Neural cell (in vitro differentiated cells): ENCODE measurements at regions not wholly inside any gene's neighbourhood (a gene's known extent, or its start where the extent isn't known, plus 50 kb on each side); places are given as distances from the start of the nearest gene placed in this dataset.

Source experiments
- H2AFZ ChIP-seq: fragments of 200-600, 300-800 bp; sonication (generic), shearing (Covaris generic); 2 replicates; pipeline ENCODE4 v1.6.0; 2014; ENCODE audit warnings: low read depth, mild to moderate bottlenecking, antibody characterized with exemption, low read length, moderate library complexity
- H3F3A ChIP-seq: fragments of 200-600 bp; shearing (Covaris generic); 2 replicates; pipeline ENCODE4 v1.6.1; 2016; ENCODE audit warnings: mild to moderate bottlenecking, moderate library complexity, mixed read lengths, antibody characterized with exemption, low read length; ENCODE audit not compliant: insufficient read depth, poor library complexity, severe bottlenecking
- H3K27ac ChIP-seq: fragments of 200-600, 300-800 bp; sonication (generic), shearing (Covaris generic); 2 replicates; pipeline ENCODE4 v1.5.1; 2014; ENCODE audit warnings: mild to moderate bottlenecking, low read length, moderate library complexity
- H3K27me3 ChIP-seq: fragments of 300-800, 200-600 bp; sonication (generic), shearing (Covaris generic); 2 replicates; pipeline ENCODE4 v1.6.0; 2014; ENCODE audit warnings: mild to moderate bottlenecking, low read depth, low read length, moderate library complexity; ENCODE audit not compliant: insufficient read depth
- H3K36me3 ChIP-seq: fragments of 300-800, 200-600 bp; sonication (generic), shearing (Covaris generic); 2 replicates; pipeline ENCODE4 v1.5.1; 2014; ENCODE audit warnings: mild to moderate bottlenecking, antibody characterized with exemption, low read length, moderate library complexity; ENCODE audit not compliant: insufficient read depth
- H3K4me2 ChIP-seq: fragments of 300-800, 200-600 bp; sonication (generic), shearing (Covaris generic); 2 replicates; pipeline ENCODE4 v1.6.0; 2014; ENCODE audit warnings: mild to moderate bottlenecking, low read length
- H3K4me3 ChIP-seq: fragments of 300-800, 200-600 bp; sonication (generic), shearing (Covaris generic); 2 replicates; pipeline ENCODE4 v1.5.1; 2014; ENCODE audit warnings: mild to moderate bottlenecking, low read length, moderate library complexity
- H3K79me2 ChIP-seq: fragments of 200-600 bp; shearing (Covaris generic); replicated peaks from 2 replicates; pipeline ENCODE4 v1.6.0; 2014; ENCODE audit warnings: mild to moderate bottlenecking, low read length, moderate library complexity; ENCODE audit not compliant: insufficient read depth
- H3K9ac ChIP-seq: fragments of 300-800, 200-600 bp; sonication (generic), shearing (Covaris generic); 2 replicates; pipeline ENCODE4 v1.6.1; 2016; ENCODE audit warnings: mild to moderate bottlenecking, low read length, mixed read lengths
- H3K9me2 ChIP-seq: fragments of 200-600 bp; shearing (Covaris generic); 2 replicates; pipeline ENCODE4 v1.6.1; 2016; ENCODE audit warnings: mild to moderate bottlenecking, low read length, mixed read lengths; ENCODE audit not compliant: insufficient read depth
- H3K9me3 ChIP-seq: fragments of 200-600, 300-800 bp; sonication (generic), shearing (Covaris generic); 2 replicates; pipeline ENCODE4 v1.6.1; 2016; ENCODE audit warnings: mild to moderate bottlenecking, mixed run types, low read length, moderate library complexity, mixed read lengths
- H4K20me1 ChIP-seq: fragments of 200-600 bp; shearing (Covaris generic); 2 replicates; pipeline ENCODE4 v1.6.1; 2016; ENCODE audit warnings: mild to moderate bottlenecking, mixed run types; ENCODE audit not compliant: insufficient read depth
- EP300 ChIP-seq: fragments of 450-650 bp; conservative IDR thresholded peaks from 2 replicates; pipeline ENCODE4 v1.6.1; 2014; ENCODE audit warnings: antibody characterized with exemption, mild to moderate bottlenecking, moderate library complexity; ENCODE audit not compliant: poor library complexity, severe bottlenecking
- EZH2 ChIP-seq: fragments of 200-600, 300-800 bp; shearing (Covaris generic), sonication (generic); IDR thresholded peaks from 2 replicates; pipeline ENCODE4 v1.6.1; 2014; ENCODE audit warnings: antibody characterized with exemption, low read length, borderline replicate concordance, mild to moderate bottlenecking; ENCODE audit not compliant: insufficient read depth, poor library complexity, severe bottlenecking
- MXI1 ChIP-seq: fragments of 450-650 bp; conservative IDR thresholded peaks from 2 replicates; pipeline ENCODE4 v1.6.1; 2014; ENCODE audit warnings: antibody characterized with exemption, mild to moderate bottlenecking; ENCODE audit not compliant: poor library complexity, severe bottlenecking
- POLR2AphosphoS5 ChIP-seq: IDR thresholded peaks from 2 replicates; pipeline ENCODE4 v1.6.1; 2012
- RAD21 ChIP-seq: fragments of 450-650 bp; conservative IDR thresholded peaks from 2 replicates; pipeline ENCODE4 v1.6.1; 2014; ENCODE audit warnings: antibody characterized with exemption, mild to moderate bottlenecking, moderate library complexity
- SMC3 ChIP-seq: fragments of 450-650 bp; conservative IDR thresholded peaks from 2 replicates; pipeline ENCODE4 v1.6.1; 2014; ENCODE audit warnings: antibody characterized with exemption, mild to moderate bottlenecking, moderate library complexity; ENCODE audit not compliant: poor library complexity
- TAF1 ChIP-seq: IDR thresholded peaks from 2 replicates; pipeline ENCODE4 v1.6.1; 2012; ENCODE audit warnings: low read depth
- TF ChIP-seq, protein P1 (sequence below): IDR thresholded peaks from 2 replicates; pipeline ENCODE4 v1.6.1; 2012; ENCODE audit warnings: borderline replicate concordance
- TF ChIP-seq, protein P2 (sequence below): fragments of 450-650 bp; IDR thresholded peaks from 2 replicates; pipeline ENCODE4 v1.5.1; 2014; ENCODE audit warnings: antibody characterized with exemption, mild to moderate bottlenecking, moderate library complexity; ENCODE audit not compliant: poor library complexity, severe bottlenecking

DNA sequence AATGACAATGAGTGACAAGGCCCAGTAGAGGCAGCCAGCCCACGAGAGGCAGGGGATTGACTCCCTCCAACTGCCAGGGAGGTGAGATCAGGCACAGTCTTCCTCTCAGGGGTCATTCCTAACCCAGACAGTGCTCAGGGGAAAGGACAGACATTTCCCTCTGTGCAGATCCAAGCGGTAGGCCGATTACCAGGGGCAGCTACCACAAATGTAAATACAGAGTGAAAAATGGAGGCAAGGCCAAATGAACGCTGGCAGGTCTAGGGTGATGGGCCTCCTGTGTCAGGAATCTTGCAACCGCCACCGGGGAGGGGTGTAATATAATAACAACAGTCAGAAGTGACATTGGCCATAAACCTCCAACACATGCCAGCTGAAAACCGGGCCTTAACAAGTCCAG is 881.4 kb downstream of the UQCRFS1 start:
- no peak overlapping the region for H2AFZ ChIP-seq
- H3K4me2 ChIP-seq = no peak overlapping the region
- H3K79me2 ChIP-seq = no peaks in the 10 kb centered on the region
- no peaks in the 10 kb centered on the region for H3K36me3 ChIP-seq
- no peak for TF ChIP-seq MXI1
- H3K27ac ChIP-seq = no peak overlapping the region
- no peaks in the 10 kb centered on the region for H3K9me3 ChIP-seq
- no peak overlapping the region for H3K4me3 ChIP-seq
- H3K9me2 ChIP-seq = no peaks in the 10 kb centered on the region
- H3K27me3 ChIP-seq = no peaks in the 10 kb centered on the region
- no peaks in the 10 kb centered on the region for H3F3A ChIP-seq
- H3K9ac ChIP-seq = no peak overlapping the region
- H4K20me1 ChIP-seq = no peaks in the 10 kb centered on the region

DNA sequence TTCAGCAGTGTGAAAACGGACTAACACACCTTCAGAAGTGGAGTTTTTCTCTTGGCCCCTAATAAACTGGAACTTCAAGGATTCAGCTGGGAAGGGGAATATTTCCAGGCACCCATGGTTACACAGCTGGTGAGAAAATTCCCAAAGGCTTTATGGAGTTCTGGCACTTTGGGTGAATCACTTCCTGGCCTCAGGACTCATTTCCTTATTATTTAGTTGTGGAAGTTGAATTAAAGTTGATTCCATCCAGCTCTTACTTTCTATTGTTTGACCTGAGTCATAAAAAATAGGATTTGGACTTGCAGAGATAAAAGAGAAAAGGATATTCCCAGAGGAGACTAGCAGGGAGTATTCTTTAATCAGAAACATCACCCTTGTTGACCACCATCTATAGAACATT is 882.1 kb downstream of the UQCRFS1 start:
- no peak overlapping the region for H3K4me3 ChIP-seq
- H3F3A ChIP-seq = no peaks in the 10 kb centered on the region
- H3K9me2 ChIP-seq = no peaks in the 10 kb centered on the region
- TF ChIP-seq SMC3 (no peak), EZH2 (no peak), TAF1 (no peak), EP300 (no peak), POLR2AphosphoS5 (no peak), RAD21 (no peak), MXI1 (no peak)
- TF ChIP-seq, protein P1, sequence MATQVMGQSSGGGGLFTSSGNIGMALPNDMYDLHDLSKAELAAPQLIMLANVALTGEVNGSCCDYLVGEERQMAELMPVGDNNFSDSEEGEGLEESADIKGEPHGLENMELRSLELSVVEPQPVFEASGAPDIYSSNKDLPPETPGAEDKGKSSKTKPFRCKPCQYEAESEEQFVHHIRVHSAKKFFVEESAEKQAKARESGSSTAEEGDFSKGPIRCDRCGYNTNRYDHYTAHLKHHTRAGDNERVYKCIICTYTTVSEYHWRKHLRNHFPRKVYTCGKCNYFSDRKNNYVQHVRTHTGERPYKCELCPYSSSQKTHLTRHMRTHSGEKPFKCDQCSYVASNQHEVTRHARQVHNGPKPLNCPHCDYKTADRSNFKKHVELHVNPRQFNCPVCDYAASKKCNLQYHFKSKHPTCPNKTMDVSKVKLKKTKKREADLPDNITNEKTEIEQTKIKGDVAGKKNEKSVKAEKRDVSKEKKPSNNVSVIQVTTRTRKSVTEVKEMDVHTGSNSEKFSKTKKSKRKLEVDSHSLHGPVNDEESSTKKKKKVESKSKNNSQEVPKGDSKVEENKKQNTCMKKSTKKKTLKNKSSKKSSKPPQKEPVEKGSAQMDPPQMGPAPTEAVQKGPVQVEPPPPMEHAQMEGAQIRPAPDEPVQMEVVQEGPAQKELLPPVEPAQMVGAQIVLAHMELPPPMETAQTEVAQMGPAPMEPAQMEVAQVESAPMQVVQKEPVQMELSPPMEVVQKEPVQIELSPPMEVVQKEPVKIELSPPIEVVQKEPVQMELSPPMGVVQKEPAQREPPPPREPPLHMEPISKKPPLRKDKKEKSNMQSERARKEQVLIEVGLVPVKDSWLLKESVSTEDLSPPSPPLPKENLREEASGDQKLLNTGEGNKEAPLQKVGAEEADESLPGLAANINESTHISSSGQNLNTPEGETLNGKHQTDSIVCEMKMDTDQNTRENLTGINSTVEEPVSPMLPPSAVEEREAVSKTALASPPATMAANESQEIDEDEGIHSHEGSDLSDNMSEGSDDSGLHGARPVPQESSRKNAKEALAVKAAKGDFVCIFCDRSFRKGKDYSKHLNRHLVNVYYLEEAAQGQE = no peak
- TF ChIP-seq, protein P2, sequence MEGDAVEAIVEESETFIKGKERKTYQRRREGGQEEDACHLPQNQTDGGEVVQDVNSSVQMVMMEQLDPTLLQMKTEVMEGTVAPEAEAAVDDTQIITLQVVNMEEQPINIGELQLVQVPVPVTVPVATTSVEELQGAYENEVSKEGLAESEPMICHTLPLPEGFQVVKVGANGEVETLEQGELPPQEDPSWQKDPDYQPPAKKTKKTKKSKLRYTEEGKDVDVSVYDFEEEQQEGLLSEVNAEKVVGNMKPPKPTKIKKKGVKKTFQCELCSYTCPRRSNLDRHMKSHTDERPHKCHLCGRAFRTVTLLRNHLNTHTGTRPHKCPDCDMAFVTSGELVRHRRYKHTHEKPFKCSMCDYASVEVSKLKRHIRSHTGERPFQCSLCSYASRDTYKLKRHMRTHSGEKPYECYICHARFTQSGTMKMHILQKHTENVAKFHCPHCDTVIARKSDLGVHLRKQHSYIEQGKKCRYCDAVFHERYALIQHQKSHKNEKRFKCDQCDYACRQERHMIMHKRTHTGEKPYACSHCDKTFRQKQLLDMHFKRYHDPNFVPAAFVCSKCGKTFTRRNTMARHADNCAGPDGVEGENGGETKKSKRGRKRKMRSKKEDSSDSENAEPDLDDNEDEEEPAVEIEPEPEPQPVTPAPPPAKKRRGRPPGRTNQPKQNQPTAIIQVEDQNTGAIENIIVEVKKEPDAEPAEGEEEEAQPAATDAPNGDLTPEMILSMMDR = no peak
- no peaks in the 10 kb centered on the region for H3K79me2 ChIP-seq
- no peaks in the 10 kb centered on the region for H3K27me3 ChIP-seq
- H2AFZ ChIP-seq = no peak overlapping the region
- no peaks in the 10 kb centered on the region for H3K36me3 ChIP-seq
- H3K9me3 ChIP-seq = no peaks in the 10 kb centered on the region
- H4K20me1 ChIP-seq = no peaks in the 10 kb centered on the region
- no peak overlapping the region for H3K4me2 ChIP-seq
- H3K9ac ChIP-seq = no peak overlapping the region
- H3K27ac ChIP-seq = no peak overlapping the region

DNA sequence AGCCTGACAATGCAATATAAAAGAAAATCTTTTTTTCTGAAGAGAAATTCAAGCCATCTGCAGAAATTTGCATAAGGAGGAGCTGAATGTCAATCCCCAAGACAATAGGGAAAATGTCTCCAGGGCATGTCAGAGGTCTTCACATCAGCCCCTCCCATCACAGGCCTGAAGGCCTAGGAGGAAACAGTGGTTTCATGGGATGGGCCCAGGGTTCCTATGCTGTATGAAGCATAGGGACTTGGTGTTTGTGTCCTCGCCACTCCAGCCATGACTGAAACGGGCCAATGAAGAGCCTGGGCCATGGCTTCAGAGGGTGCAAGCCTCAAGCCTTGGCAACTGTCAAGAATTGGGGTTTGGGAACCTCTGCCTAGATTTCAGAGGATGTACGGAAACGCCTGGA is 883.5 kb downstream of the UQCRFS1 start:
- no peak overlapping the region for H3K4me2 ChIP-seq
- H3K27me3 ChIP-seq = no peaks in the 10 kb centered on the region
- TF ChIP-seq MXI1 (no peak), POLR2AphosphoS5 (no peak), TAF1 (no peak), SMC3 (no peak), EZH2 (no peak), RAD21 (no peak), EP300 (no peak)
- TF ChIP-seq, protein P2 = no peak
- TF ChIP-seq, protein P1 = no peak
- no peak overlapping the region for H2AFZ ChIP-seq
- H3K27ac ChIP-seq = no peak overlapping the region
- H3K79me2 ChIP-seq = no peaks in the 10 kb centered on the region
- no peaks in the 10 kb centered on the region for H3F3A ChIP-seq
- no peaks in the 10 kb centered on the region for H4K20me1 ChIP-seq
- H3K9me2 ChIP-seq = no peaks in the 10 kb centered on the region
- H3K9me3 ChIP-seq = no peaks in the 10 kb centered on the region
- H3K9ac ChIP-seq = no peak overlapping the region
- H3K4me3 ChIP-seq = no peak overlapping the region
- no peaks in the 10 kb centered on the region for H3K36me3 ChIP-seq
